Osteoblast (primary cell): ENCODE measurements at regions not wholly inside any gene's neighbourhood (a gene's known extent, or its start where the extent isn't known, plus 50 kb on each side); places are given as distances from the start of the nearest gene placed in this dataset.

ENCODE experiments used
- DNase-seq: peaks from one replicate; pipeline ENCODE4 v3.0.0; 2011; ENCODE audit warnings: low spot score, mixed read lengths; ENCODE audit not compliant: insufficient read length; ENCODE audit errors: missing footprints
- H2AFZ ChIP-seq: 2 replicates; pipeline ENCODE4 v1.6.0; 2011; ENCODE audit warnings: mild to moderate bottlenecking, low read length
- H3K27ac ChIP-seq: 2 replicates; pipeline ENCODE4 v1.5.1; 2011; ENCODE audit warnings: mild to moderate bottlenecking, low read depth, low read length, moderate library complexity
- H3K27me3 ChIP-seq: 2 replicates; pipeline ENCODE4 v1.6.0; 2012; ENCODE audit warnings: mild to moderate bottlenecking, control low read depth, inconsistent platforms, low read length, moderate library complexity; ENCODE audit not compliant: insufficient read depth
- H3K36me3 ChIP-seq: 2 replicates; pipeline ENCODE4 v1.5.1; 2011; ENCODE audit warnings: mild to moderate bottlenecking, low read length, control low read depth, moderate library complexity; ENCODE audit not compliant: insufficient read depth
- H3K4me1 ChIP-seq: 2 replicates; pipeline ENCODE4 v1.5.1; 2011; ENCODE audit warnings: mild to moderate bottlenecking, low read length, control low read depth, moderate library complexity; ENCODE audit not compliant: insufficient read depth
- H3K4me2 ChIP-seq: 2 replicates; pipeline ENCODE4 v1.6.0; 2011; ENCODE audit warnings: mild to moderate bottlenecking, low read length; ENCODE audit not compliant: insufficient read depth
- H3K4me3 ChIP-seq: fragments of 200-600 bp; sonication (generic); 3 replicates; pipeline ENCODE4 v1.5.1; 2012; ENCODE audit warnings: mild to moderate bottlenecking, low read length, inconsistent platforms; ENCODE audit not compliant: insufficient read depth
- H3K79me2 ChIP-seq: 2 replicates; pipeline ENCODE4 v1.6.0; 2012; ENCODE audit warnings: mild to moderate bottlenecking, low read length, control low read depth, inconsistent platforms; ENCODE audit not compliant: insufficient read depth
- H3K9me3 ChIP-seq: 2 replicates; pipeline ENCODE4 v1.5.1; 2011; ENCODE audit warnings: low read depth, low read length, control low read depth
- H4K20me1 ChIP-seq: 2 replicates; pipeline ENCODE4 v1.6.0; 2012; ENCODE audit warnings: mild to moderate bottlenecking, low read length, control low read depth; ENCODE audit not compliant: insufficient read depth
- TF ChIP-seq, protein P1 (sequence below): IDR thresholded peaks from 2 replicates; pipeline ENCODE4 v1.5.1; 2011; ENCODE audit warnings: mild to moderate bottlenecking, low read depth, low read length, moderate library complexity; ENCODE audit errors: extremely low read depth

DNA sequence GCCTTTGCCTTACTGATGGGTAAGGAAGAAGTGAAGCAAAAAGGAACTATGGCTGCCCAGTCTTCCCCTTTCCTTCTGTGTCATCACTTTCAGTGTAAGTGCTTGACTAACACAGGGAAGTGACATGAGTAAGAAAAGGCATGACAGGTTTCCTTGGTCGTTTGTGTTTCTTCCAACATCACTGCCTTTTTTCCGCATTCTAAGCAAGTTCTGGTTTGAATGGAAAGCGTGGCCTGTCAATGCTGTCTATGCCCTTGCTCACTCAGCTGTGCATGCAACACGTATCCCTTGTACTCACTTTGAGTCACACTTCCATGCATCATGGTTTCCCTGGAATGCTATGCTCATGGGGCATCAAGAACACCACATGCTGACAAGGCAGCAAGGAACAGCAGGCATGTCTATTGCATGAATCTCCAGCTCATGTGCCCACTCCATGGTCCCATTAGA, 111.8 kb downstream of the OAT start:
- H3K27ac ChIP-seq, result no peak overlapping the region
- H3K27me3 ChIP-seq, result peaks cover 4% of the 10 kb centered on the region
- H2AFZ ChIP-seq, result no peak overlapping the region
- H3K4me3 ChIP-seq, result no peak overlapping the region
- H3K36me3 ChIP-seq, result no peaks in the 10 kb centered on the region
- peak; percentile 56 for DNase-seq
- no peaks in the 10 kb centered on the region for H3K79me2 ChIP-seq
- no peaks in the 10 kb centered on the region for H3K9me3 ChIP-seq
- peaks cover 2% of the 10 kb centered on the region for H3K4me1 ChIP-seq
- H3K4me2 ChIP-seq, result no peak overlapping the region
- TF ChIP-seq, protein P1, sequence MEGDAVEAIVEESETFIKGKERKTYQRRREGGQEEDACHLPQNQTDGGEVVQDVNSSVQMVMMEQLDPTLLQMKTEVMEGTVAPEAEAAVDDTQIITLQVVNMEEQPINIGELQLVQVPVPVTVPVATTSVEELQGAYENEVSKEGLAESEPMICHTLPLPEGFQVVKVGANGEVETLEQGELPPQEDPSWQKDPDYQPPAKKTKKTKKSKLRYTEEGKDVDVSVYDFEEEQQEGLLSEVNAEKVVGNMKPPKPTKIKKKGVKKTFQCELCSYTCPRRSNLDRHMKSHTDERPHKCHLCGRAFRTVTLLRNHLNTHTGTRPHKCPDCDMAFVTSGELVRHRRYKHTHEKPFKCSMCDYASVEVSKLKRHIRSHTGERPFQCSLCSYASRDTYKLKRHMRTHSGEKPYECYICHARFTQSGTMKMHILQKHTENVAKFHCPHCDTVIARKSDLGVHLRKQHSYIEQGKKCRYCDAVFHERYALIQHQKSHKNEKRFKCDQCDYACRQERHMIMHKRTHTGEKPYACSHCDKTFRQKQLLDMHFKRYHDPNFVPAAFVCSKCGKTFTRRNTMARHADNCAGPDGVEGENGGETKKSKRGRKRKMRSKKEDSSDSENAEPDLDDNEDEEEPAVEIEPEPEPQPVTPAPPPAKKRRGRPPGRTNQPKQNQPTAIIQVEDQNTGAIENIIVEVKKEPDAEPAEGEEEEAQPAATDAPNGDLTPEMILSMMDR, result no peak
- no peaks in the 10 kb centered on the region for H4K20me1 ChIP-seq

DNA sequence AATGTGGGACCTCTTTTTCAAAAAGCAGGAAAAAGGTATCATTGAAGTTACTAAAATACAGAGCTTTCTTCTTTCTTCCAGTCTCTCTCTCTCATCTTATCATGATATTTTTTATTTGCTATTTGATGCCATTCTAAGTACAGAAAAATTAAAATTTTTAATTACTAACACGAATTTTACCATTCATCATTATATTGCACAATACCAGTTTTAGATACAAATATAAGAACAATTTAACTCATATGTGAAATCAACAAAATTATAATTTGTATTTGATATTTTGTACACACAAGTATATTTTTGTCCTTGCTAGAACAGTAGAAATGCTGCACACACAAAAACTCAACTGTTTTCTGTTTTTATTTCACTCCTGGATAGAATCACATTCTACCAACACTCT, 112.2 kb downstream of the OAT start:
- TF ChIP-seq, protein P1, result no peak
- no peaks in the 10 kb centered on the region for H4K20me1 ChIP-seq
- H3K27ac ChIP-seq, result no peak overlapping the region
- H3K79me2 ChIP-seq, result no peaks in the 10 kb centered on the region
- H3K4me1 ChIP-seq, result peaks cover 3% of the 10 kb centered on the region
- no peak for DNase-seq
- no peaks in the 10 kb centered on the region for H3K36me3 ChIP-seq
- H2AFZ ChIP-seq, result no peak overlapping the region
- H3K4me3 ChIP-seq, result no peak overlapping the region
- no peaks in the 10 kb centered on the region for H3K9me3 ChIP-seq
- H3K27me3 ChIP-seq, result peaks cover 4% of the 10 kb centered on the region
- no peak overlapping the region for H3K4me2 ChIP-seq

DNA sequence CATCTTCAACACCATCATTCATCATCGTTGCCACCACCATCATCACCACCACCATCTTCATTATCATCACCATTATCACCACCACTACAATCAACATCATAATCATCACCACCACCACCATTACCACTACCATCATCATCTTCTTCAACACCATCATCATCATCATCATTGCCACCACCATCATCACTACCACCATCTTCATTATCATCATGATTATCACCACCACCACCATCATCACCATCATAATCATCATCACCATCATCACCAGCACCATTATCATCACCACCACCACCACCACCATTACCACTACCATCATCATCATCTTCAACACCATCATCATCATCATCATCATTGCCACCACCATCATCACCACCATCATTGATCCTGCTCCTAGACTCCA, 112.7 kb downstream of the OAT start:
- H3K27me3 ChIP-seq, result peaks cover 4% of the 10 kb centered on the region
- no peak for DNase-seq
- no peaks in the 10 kb centered on the region for H4K20me1 ChIP-seq
- no peaks in the 10 kb centered on the region for H3K36me3 ChIP-seq
- no peak overlapping the region for H3K27ac ChIP-seq
- H3K4me2 ChIP-seq, result no peak overlapping the region
- H2AFZ ChIP-seq, result no peak overlapping the region
- TF ChIP-seq, protein P1, result no peak
- no peaks in the 10 kb centered on the region for H3K9me3 ChIP-seq
- no peaks in the 10 kb centered on the region for H3K79me2 ChIP-seq
- peaks cover 3% of the 10 kb centered on the region for H3K4me1 ChIP-seq
- H3K4me3 ChIP-seq, result no peak overlapping the region

DNA sequence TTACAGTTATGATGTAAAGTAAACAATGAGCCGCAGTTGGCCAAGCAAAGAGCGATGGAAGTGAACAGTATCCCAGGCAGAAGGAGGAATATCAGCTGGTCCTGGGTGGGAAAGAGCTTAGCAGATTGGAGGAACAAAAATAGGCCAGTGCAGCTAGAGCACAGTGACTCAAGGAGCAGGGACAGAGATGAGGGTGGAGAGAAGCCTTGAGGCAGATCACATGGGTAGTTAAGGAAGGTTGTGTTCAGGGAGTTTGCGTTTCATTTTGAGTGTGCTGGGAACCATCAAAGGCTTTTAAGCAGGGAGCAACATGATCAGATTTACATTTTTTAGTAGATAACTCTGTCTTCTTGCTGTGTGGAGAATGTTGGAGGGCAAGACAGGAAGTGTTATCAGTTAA, 113.6 kb downstream of the OAT start:
- no peaks in the 10 kb centered on the region for H3K9me3 ChIP-seq
- TF ChIP-seq, protein P1, result no peak
- H4K20me1 ChIP-seq, result no peaks in the 10 kb centered on the region
- no peak overlapping the region for H3K27ac ChIP-seq
- no peak overlapping the region for H3K4me2 ChIP-seq
- no peaks in the 10 kb centered on the region for H3K79me2 ChIP-seq
- H3K4me1 ChIP-seq, result peaks cover 3% of the 10 kb centered on the region
- no peak overlapping the region for H2AFZ ChIP-seq
- no peak overlapping the region for H3K4me3 ChIP-seq
- no peaks in the 10 kb centered on the region for H3K36me3 ChIP-seq
- peaks cover 4% of the 10 kb centered on the region for H3K27me3 ChIP-seq
- DNase-seq, result peak; percentile 6
